HepG2 (cell line): ENCODE measurements at regions not wholly inside any gene's neighbourhood (a gene's known extent, or its start where the extent isn't known, plus 50 kb on each side); places are given as distances from the start of the nearest gene placed in this dataset.

Experiments used
- ATAC-seq: fragments of 200-7000 bp; cut with Tn5 transposase; 3 replicates; pipeline ENCODE4 v1.9.1; 2020; ENCODE audit warnings: mild to moderate bottlenecking, moderate library complexity
- BruUV-seq: library from RNA; stranded (reverse); fragments of 400-500 nt; replicated peaks from 2 replicates; lab custom pipeline; 2021; lab: Mats Ljungman, UMichigan
- CTCF ChIA-PET: fragments of 300-600 bp; formaldehyde crosslinking; extraction: SDS; loops from one replicate; lab custom pipeline; 2021; ENCODE audit warnings: low total read pairs, inconsistent platforms, low intra/inter-chr PET ratio; lab: Yijun Ruan, JAX
- POLR2A ChIA-PET: fragments of 350-600 bp; sonication (Branson Sonifier 250); formaldehyde crosslinking; loops from one replicate; lab custom pipeline; 2020; ENCODE audit warnings: antibody characterized with exemption, inconsistent platforms; lab: Yijun Ruan, JAX
- DNase-seq: peaks from one replicate; pipeline ENCODE4 v3.0.0-alpha.2; 2015; ENCODE audit warnings: low spot score
- FAIRE-seq: peaks from 3 replicates; lab custom pipeline; 2011; peaks lifted over from hg19 to GRCh38; lab: Jason Lieb, UNC
- H2AFZ ChIP-seq: one replicate; pipeline ENCODE4 v1.6.1; 2011; ENCODE audit warnings: low read length, inconsistent platforms
- H3K27ac ChIP-seq: fragments of 300-600 bp; 3 replicates; pipeline ENCODE4 v1.8.0; 2011; ENCODE audit warnings: mixed run types, mild to moderate bottlenecking, mixed read lengths, low read length, inconsistent platforms; ENCODE audit not compliant: insufficient read depth; ENCODE audit errors: extremely low read length
- H3K27me3 ChIP-seq, 2 experiments: fragments of 200-600 bp in 1 of 2; 2 replicates in 1 of 2; 3 replicates in 1 of 2; pipeline versions ENCODE4 v1.6.0 to v1.8.0; 2011; ENCODE audit warnings: low read length in 2 of 2, mild to moderate bottlenecking in 2 of 2, moderate library complexity in 2 of 2, inconsistent platforms in 1 of 2; ENCODE audit not compliant: insufficient read depth in 2 of 2, control insufficient read depth in 1 of 2
- H3K36me3 ChIP-seq, 2 experiments: fragments of 200-600 bp in 1 of 2; replicated peaks in 1 of 2; 2 replicates in 1 of 2; 3 replicates in 1 of 2; pipeline versions ENCODE4 v1.5.1 to v1.8.0; 2011; ENCODE audit warnings: low read length in 2 of 2, inconsistent platforms in 1 of 2; ENCODE audit not compliant: insufficient read depth in 2 of 2, control insufficient read depth in 1 of 2
- H3K4me1 ChIP-seq: 2 replicates; pipeline ENCODE4 v1.5.1; 2012; ENCODE audit warnings: low read length, inconsistent platforms; ENCODE audit not compliant: insufficient read depth
- H3K4me2 ChIP-seq: 2 replicates; pipeline ENCODE4 v1.6.0; 2011; ENCODE audit warnings: low read depth, low read length, inconsistent platforms
- H3K4me3 ChIP-seq, 3 experiments: fragments of 200-600 bp in 1 of 3; sonication (generic), shearing (Covaris generic) in 1 of 3; replicated peaks in 1 of 3; 2 replicates each; pipeline ENCODE4 v1.5.1; 2011 to 2016; ENCODE audit warnings: low read length in 3 of 3, inconsistent platforms in 2 of 3, low read depth in 2 of 3, mild to moderate bottlenecking in 2 of 3, control low read depth in 1 of 3, mixed read lengths in 1 of 3; ENCODE audit not compliant: insufficient read depth in 1 of 3
- H3K79me2 ChIP-seq: one replicate; pipeline ENCODE4 v1.6.1; 2011; ENCODE audit warnings: low read length, inconsistent platforms; ENCODE audit not compliant: insufficient read depth
- H3K9ac ChIP-seq: 2 replicates; pipeline ENCODE4 v1.6.0; 2011; ENCODE audit warnings: mild to moderate bottlenecking, low read depth, low read length, inconsistent platforms; ENCODE audit not compliant: insufficient read depth
- H3K9me3 ChIP-seq: 2 replicates; pipeline ENCODE4 v1.5.1; 2012; ENCODE audit warnings: mild to moderate bottlenecking, low read length
- H4K20me1 ChIP-seq: 2 replicates; pipeline ENCODE4 v1.6.0; 2011; ENCODE audit warnings: inconsistent platforms, mild to moderate bottlenecking, low read length, moderate library complexity; ENCODE audit not compliant: insufficient read depth
- ATF7-NPFF ChIP-seq: sonication (generic); formaldehyde crosslinking; IDR thresholded peaks from 2 replicates; pipeline ENCODE4 v1.8.1; 2023; ENCODE audit warnings: mild to moderate bottlenecking, low read depth, missing genetic modification reagents, moderate library complexity
- CENPX ChIP-seq: sonication (generic); formaldehyde crosslinking; IDR thresholded peaks from 2 replicates; pipeline ENCODE4 v1.9.0; 2021; ENCODE audit warnings: mild to moderate bottlenecking, missing genetic modification reagents, moderate library complexity
- DNMT1 ChIP-seq: sonication (generic); formaldehyde crosslinking; IDR thresholded peaks from 2 replicates; pipeline ENCODE4 v1.5.1; 2020; ENCODE audit warnings: mild to moderate bottlenecking, missing genetic modification reagents
- FOXA1 ChIP-seq, 2 experiments: fragments of 450-650 bp in 1 of 2; sonication (generic) in 1 of 2; formaldehyde crosslinking in 1 of 2; IDR thresholded peaks; 2 replicates each; pipeline versions ENCODE4 v1.4.0 to v1.6.1; 2016 to 2020; ENCODE audit warnings: missing genetic modification reagents in 1 of 2
- GFI1 ChIP-seq: sonication (generic); formaldehyde crosslinking; IDR thresholded peaks from 2 replicates; pipeline ENCODE4 v1.5.0; 2020; ENCODE audit warnings: missing genetic modification reagents, mild to moderate bottlenecking, borderline replicate concordance
- TOPORS ChIP-seq: sonication (generic); formaldehyde crosslinking; IDR thresholded peaks from 2 replicates; pipeline ENCODE4 v1.8.0; 2023; ENCODE audit warnings: mild to moderate bottlenecking, missing genetic modification reagents
- TRIM22 ChIP-seq: fragments of 450-650 bp; IDR thresholded peaks from 2 replicates; pipeline ENCODE4 v1.6.1; 2017
- ZHX1 ChIP-seq: sonication (generic); formaldehyde crosslinking; IDR thresholded peaks from 2 replicates; pipeline ENCODE4 v1.8.1; 2022; ENCODE audit warnings: low read depth, mild to moderate bottlenecking, missing genetic modification reagents
- ZNF292 ChIP-seq: sonication (generic); formaldehyde crosslinking; IDR thresholded peaks from 2 replicates; pipeline ENCODE4 v1.8.1; 2022; ENCODE audit warnings: mild to moderate bottlenecking, low read depth, missing genetic modification reagents, borderline replicate concordance
- ZNF574 ChIP-seq: sonication (generic); formaldehyde crosslinking; IDR thresholded peaks from 2 replicates; pipeline ENCODE4 v1.4.0; 2020; ENCODE audit warnings: missing genetic modification reagents
- ZNF674 ChIP-seq: sonication (generic); formaldehyde crosslinking; IDR thresholded peaks from 2 replicates; pipeline ENCODE4 v1.5.0; 2020; ENCODE audit warnings: low read depth, mild to moderate bottlenecking, missing genetic modification reagents
- ZNF746 ChIP-seq: sonication (generic); formaldehyde crosslinking; IDR thresholded peaks from 2 replicates; pipeline ENCODE4 v1.8.0; 2022; ENCODE audit warnings: mild to moderate bottlenecking, missing genetic modification reagents
- ZNF790 ChIP-seq: sonication (generic); formaldehyde crosslinking; IDR thresholded peaks from 2 replicates; pipeline ENCODE4 v1.8.0; 2022; ENCODE audit warnings: missing genetic modification reagents, mild to moderate bottlenecking, borderline replicate concordance
- ZNF891 ChIP-seq: sonication (generic); formaldehyde crosslinking; IDR thresholded peaks from 2 replicates; pipeline ENCODE4 v1.5.0; 2020; ENCODE audit warnings: mild to moderate bottlenecking, missing genetic modification reagents
- ZSCAN12 ChIP-seq: sonication (generic); formaldehyde crosslinking; IDR thresholded peaks from 2 replicates; pipeline ENCODE4 v1.9.0; 2021; ENCODE audit warnings: mild to moderate bottlenecking, missing genetic modification reagents
- WGBS: methylation state at CpG from one replicate; pipeline ENCODE4 v1.1.6; 2017; ENCODE audit warnings: low lambda C conversion rate; 5-methylcytosine and 5-hydroxymethylcytosine counted together
- in situ Hi-C: cut with HindIII; loops from 2 replicates; pipeline ENCODE4 v1.10.0; 2017; ENCODE audit warnings: low pct_unique_long_range_greater_than_20kb; ENCODE audit not compliant: extremely low pct_ligation_motif_present
- intact Hi-C: fragments of 100-400 bp; cut with micrococcal nuclease; formaldehyde crosslinking; loops from one replicate; pipeline ENCODE4 v1.10.0; 2022; ENCODE audit not compliant: unreplicated experiment
- TF ChIP-seq, protein P1 (sequence below): sonication (generic); formaldehyde crosslinking; IDR thresholded peaks from 2 replicates; pipeline ENCODE4 v1.5.0; 2020; ENCODE audit warnings: mild to moderate bottlenecking, missing genetic modification reagents, moderate library complexity

DNA sequence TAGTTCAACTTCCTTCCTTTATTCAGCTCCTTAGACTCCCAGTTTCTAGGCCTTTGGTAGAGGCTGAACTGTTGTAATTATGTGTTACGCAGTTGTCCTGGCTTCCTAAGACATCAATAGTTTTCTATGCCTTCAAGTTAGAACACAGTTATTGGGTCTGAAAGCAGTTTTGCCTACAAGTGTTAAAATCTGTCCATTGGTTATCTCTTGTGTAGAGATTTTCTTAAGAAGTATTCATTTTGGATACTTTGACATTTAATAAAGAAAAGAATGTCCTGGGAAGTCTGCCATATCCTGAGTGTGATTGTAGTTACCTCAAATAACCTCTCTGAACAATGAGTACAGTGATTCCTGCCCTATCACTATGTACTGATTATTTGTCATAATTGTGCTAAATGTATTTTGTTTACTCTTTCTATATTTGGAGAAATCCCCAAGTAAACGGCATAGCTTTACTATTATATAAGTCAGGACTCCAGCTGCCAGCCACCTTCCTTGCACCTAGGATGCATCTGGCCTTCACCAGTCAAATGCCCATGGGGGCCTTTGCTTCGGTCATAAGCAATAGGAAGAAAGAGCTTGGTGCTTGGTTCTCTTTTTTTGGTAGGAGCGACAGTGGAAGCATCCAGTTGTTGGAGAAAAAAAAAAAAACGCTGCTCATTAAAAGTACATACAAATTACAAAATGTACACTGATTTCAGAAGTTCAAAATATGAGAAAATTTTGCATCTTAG is 449.5 kb upstream of the PKDCC start:
- Histone ChIP-seq H3K4me1 (no peaks in the 10 kb centered on the region), H3K4me3 (no peak overlapping the region), H4K20me1 (no peaks in the 10 kb centered on the region), H3K27me3 (no peaks in the 10 kb centered on the region), H3K27ac (no peak overlapping the region), H3K9ac (no peak overlapping the region), H3K9me3 (no peaks in the 10 kb centered on the region), H2AFZ (no peak overlapping the region), H3K79me2 (no peaks in the 10 kb centered on the region), H3K36me3 (no peaks in the 10 kb centered on the region), H3K4me2 (no peak overlapping the region)
- ChIA-PET CTCF (no interaction called here), POLR2A (no interaction called here)
- in situ Hi-C loops (no loop called here), intact Hi-C loops (no loop called here)
- BruUV-seq = no TSS peak
- DNase-seq (no peak), FAIRE-seq (no peak), ATAC-seq (no peak)
- 3% methylated on average over 5 of the region's 5 CpGs for WGBS
- TF ChIP-seq ZNF746 (CRISPR knock-in tag) = no peak
- TF ChIP-seq ZNF574 (CRISPR knock-in tag) = no peak
- TF ChIP-seq FOXA1 (IDR thresholded peaks at IDR 0.05) = no peak
- TF ChIP-seq FOXA1 (CRISPR knock-in tag; IDR thresholded peaks at IDR 0.05) = no peak
- no peak for TF ChIP-seq GFI1 (CRISPR knock-in tag)
- no peak for TF ChIP-seq ZHX1 (CRISPR knock-in tag)
- no peak for TF ChIP-seq ZNF891 (CRISPR knock-in tag)
- no peak for TF ChIP-seq CENPX (CRISPR knock-in tag)
- TF ChIP-seq ZSCAN12 (CRISPR knock-in tag) = no peak
- no peak for TF ChIP-seq DNMT1 (CRISPR knock-in tag)
- no peak for TF ChIP-seq ATF7-NPFF
- TF ChIP-seq ZNF674 = no peak
- TF ChIP-seq TRIM22 = no peak
- TF ChIP-seq, protein P1, sequence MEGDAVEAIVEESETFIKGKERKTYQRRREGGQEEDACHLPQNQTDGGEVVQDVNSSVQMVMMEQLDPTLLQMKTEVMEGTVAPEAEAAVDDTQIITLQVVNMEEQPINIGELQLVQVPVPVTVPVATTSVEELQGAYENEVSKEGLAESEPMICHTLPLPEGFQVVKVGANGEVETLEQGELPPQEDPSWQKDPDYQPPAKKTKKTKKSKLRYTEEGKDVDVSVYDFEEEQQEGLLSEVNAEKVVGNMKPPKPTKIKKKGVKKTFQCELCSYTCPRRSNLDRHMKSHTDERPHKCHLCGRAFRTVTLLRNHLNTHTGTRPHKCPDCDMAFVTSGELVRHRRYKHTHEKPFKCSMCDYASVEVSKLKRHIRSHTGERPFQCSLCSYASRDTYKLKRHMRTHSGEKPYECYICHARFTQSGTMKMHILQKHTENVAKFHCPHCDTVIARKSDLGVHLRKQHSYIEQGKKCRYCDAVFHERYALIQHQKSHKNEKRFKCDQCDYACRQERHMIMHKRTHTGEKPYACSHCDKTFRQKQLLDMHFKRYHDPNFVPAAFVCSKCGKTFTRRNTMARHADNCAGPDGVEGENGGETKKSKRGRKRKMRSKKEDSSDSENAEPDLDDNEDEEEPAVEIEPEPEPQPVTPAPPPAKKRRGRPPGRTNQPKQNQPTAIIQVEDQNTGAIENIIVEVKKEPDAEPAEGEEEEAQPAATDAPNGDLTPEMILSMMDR (CRISPR knock-in tag) = no peak
- no peak for TF ChIP-seq ZNF292
- TF ChIP-seq TOPORS (CRISPR knock-in tag) = no peak
- no peak for TF ChIP-seq ZNF790
